MCF 10A (cell line): ENCODE measurements at regions not wholly inside any gene's neighbourhood (a gene's known extent, or its start where the extent isn't known, plus 50 kb on each side); places are given as distances from the start of the nearest gene placed in this dataset.

Experiments used
- BruUV-seq: library from RNA; stranded (reverse); fragments of 400-500 nt; replicated peaks from 2 replicates; lab custom pipeline; 2021; lab: Mats Ljungman, UMichigan
- CTCF ChIA-PET: fragments of 300-600 bp; sonication (Branson Sonifier 250); formaldehyde crosslinking; extraction: SDS; loops from one replicate; lab custom pipeline; 2021; ENCODE audit warnings: antibody characterized with exemption, inconsistent platforms; lab: Yijun Ruan, JAX
- POLR2A ChIA-PET: fragments of 300-600, 350-650 bp; sonication (Branson Sonifier 250); formaldehyde crosslinking; extraction: SDS; loops from one replicate; lab custom pipeline; 2020; ENCODE audit warnings: antibody characterized with exemption, inconsistent platforms; lab: Yijun Ruan, JAX
- DNase-seq: peaks from one replicate; pipeline ENCODE4 v3.0.0-alpha.2; 2018; ENCODE audit not compliant: unreplicated experiment
- H3K27ac Mint-ChIP-seq: one replicate; pipeline ENCODE4 v1.8.0; 2022; ENCODE audit warnings: mild to moderate bottlenecking, low read depth, mixed read lengths; ENCODE audit not compliant: unreplicated experiment
- H3K27me3 Mint-ChIP-seq: one replicate; pipeline ENCODE4 v1.8.0; 2022; ENCODE audit warnings: mixed read lengths; ENCODE audit not compliant: insufficient read depth, unreplicated experiment
- H3K36me3 Mint-ChIP-seq: one replicate; pipeline ENCODE4 v1.8.0; 2022; ENCODE audit warnings: mild to moderate bottlenecking, moderate library complexity, mixed read lengths; ENCODE audit not compliant: insufficient read depth, unreplicated experiment
- H3K4me1 Mint-ChIP-seq: one replicate; pipeline ENCODE4 v1.8.0; 2022; ENCODE audit warnings: mixed read lengths; ENCODE audit not compliant: insufficient read depth, unreplicated experiment
- H3K4me3 Mint-ChIP-seq: one replicate; pipeline ENCODE4 v1.8.0; 2022; ENCODE audit warnings: mild to moderate bottlenecking, moderate library complexity, mixed read lengths; ENCODE audit not compliant: unreplicated experiment
- H3K9me3 Mint-ChIP-seq: one replicate; pipeline ENCODE4 v1.8.0; 2022; ENCODE audit warnings: mixed read lengths; ENCODE audit not compliant: unreplicated experiment
- intact Hi-C: fragments of 100-400 bp; cut with micrococcal nuclease; formaldehyde crosslinking; loops from 2 replicates; pipeline ENCODE4 v1.14.1; 2022
- TF ChIP-seq, protein P1 (sequence below): fragments of 200-600 bp; IDR thresholded peaks from one replicate; pipeline ENCODE4 v1.8.0; 2022; ENCODE audit warnings: antibody characterized with exemption, mild to moderate bottlenecking; ENCODE audit not compliant: unreplicated experiment

DNA sequence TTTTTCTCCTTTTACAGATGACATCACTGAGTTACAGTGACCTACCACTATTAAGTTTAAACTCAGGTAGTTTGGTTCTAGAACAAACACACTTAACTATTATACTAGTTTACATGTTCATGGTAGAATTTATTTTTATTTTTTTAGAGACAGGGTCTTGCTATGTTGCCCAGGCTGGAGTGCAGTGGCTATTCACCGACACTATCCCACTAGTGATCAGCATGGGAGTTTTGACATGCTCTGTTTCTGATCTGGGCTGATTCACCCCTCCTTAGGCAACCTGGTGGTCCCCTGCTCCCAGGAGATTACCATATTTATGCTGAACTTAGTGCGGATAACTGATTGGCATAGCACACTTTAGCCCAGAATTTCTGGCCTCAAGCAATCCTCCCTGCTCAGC is 66.4 kb upstream of the LTA4H start:
- Mint-ChIP-seq H3K27me3 (no peaks in the 10 kb centered on the region), H3K4me1 (no peaks in the 10 kb centered on the region), H3K9me3 (no peaks in the 10 kb centered on the region), H3K27ac (no peak overlapping the region), H3K36me3 (no peaks in the 10 kb centered on the region), H3K4me3 (no peak overlapping the region)
- intact Hi-C loops = no loop called here
- ChIA-PET POLR2A (no interaction called here), CTCF (interaction anchor here (0.5 to 1.2 kb wide), 3 partner anchors 102 to 526 kb away, joined by 3 to 4 read pairs (median 3); no protein-coding TSS in a partner anchor)
- BruUV-seq = no TSS peak
- TF ChIP-seq, protein P1, sequence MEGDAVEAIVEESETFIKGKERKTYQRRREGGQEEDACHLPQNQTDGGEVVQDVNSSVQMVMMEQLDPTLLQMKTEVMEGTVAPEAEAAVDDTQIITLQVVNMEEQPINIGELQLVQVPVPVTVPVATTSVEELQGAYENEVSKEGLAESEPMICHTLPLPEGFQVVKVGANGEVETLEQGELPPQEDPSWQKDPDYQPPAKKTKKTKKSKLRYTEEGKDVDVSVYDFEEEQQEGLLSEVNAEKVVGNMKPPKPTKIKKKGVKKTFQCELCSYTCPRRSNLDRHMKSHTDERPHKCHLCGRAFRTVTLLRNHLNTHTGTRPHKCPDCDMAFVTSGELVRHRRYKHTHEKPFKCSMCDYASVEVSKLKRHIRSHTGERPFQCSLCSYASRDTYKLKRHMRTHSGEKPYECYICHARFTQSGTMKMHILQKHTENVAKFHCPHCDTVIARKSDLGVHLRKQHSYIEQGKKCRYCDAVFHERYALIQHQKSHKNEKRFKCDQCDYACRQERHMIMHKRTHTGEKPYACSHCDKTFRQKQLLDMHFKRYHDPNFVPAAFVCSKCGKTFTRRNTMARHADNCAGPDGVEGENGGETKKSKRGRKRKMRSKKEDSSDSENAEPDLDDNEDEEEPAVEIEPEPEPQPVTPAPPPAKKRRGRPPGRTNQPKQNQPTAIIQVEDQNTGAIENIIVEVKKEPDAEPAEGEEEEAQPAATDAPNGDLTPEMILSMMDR = no peak
- DNase-seq = no peak

DNA sequence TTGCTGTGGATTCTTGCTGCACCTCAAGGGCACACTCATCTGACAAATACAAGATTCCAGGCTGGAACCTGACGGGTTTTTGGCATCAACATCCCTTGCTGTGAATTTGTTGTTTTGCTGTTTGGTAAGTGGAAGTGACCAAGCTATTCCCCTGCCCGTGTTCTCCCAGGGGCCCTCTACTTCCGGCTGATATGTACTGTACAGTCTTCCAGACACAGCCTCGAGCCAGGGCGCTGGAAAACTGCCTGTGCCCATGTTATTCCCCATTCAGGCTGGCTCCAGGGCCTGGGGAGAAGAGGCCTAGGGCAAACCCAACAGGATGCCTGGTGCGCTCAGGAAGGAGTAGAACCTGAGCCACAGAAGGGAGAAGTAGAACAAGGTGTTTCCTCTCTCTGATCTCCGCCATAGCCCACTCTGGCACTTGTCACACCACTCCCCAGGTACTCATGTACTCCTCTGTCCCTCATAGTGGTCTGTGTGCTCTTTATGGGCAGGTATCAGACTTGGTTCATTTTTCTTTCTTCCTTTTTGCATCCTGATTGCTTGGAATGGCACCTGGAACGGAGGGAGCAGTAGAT is 67.8 kb upstream of the LTA4H start:
- no peak overlapping the region for H3K27ac Mint-ChIP-seq

DNA sequence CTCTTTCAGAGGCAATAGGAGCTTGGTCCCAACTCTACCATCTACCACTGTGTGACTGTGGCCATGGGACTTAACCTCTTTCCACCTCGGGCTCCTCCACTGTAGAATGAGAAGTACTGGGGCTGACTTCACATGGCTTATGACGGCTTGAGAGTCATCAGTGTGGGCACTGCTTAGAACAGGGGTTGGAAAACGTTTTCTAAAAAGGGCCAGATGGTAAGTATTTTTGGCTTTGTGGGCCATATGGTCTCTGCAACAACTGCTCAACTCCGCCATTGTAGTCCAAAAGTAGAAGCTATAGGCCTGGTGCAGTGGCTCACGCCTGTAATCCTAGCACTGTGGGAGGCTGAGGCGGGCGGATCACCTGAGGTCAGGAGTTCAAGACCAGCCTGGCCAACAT is 69.2 kb upstream of the LTA4H start:
- TF ChIP-seq, protein P1 = no peak
- Mint-ChIP-seq H3K36me3 (no peaks in the 10 kb centered on the region), H3K27me3 (no peaks in the 10 kb centered on the region), H3K4me3 (no peak overlapping the region), H3K9me3 (no peaks in the 10 kb centered on the region), H3K4me1 (no peaks in the 10 kb centered on the region), H3K27ac (no peak overlapping the region)
- BruUV-seq = no TSS peak
- CTCF ChIA-PET = no interaction called here
- DNase-seq = no peak
- intact Hi-C loops = no loop called here
- POLR2A ChIA-PET = interaction anchor here (1.0 kb wide), 1 partner anchor 300 kb away, joined by 3 read pairs; no protein-coding TSS in a partner anchor

More for the DNA sequence above, 67.8 kb upstream of the LTA4H start:
- BruUV-seq = no TSS peak
- Mint-ChIP-seq H3K9me3 (no peaks in the 10 kb centered on the region), H3K36me3 (no peaks in the 10 kb centered on the region), H3K4me3 (no peak overlapping the region), H3K27me3 (no peaks in the 10 kb centered on the region), H3K4me1 (no peaks in the 10 kb centered on the region)
- CTCF ChIA-PET = interaction anchor here (0.6 to 1.2 kb wide), 2 partner anchors 52 to 108 kb away, joined by 3 read pairs; no protein-coding TSS in a partner anchor
- POLR2A ChIA-PET = no interaction called here
- intact Hi-C loops = no loop called here
- TF ChIP-seq, protein P1 = no peak
- no peak for DNase-seq

DNA sequence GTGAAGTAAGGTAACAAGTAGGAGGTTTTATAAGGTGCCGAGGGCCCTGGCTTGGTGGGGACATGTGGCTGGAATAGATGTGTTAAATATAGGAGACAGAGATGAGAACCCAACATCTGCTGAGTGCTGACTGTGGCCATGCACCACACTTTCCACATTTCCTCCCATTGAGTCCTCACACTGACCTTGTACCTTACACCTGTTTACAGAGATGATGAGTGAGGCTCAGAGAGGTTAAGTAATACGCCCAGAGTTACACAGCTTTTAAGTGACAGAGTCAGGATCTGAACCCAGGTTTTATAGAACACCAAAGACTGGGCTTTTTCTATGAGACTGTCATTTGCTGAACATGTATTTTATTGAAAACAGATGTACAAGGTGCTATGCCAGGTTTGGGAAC is 70.8 kb upstream of the LTA4H start:
- POLR2A ChIA-PET = interaction anchor here (0.6 kb wide), 1 partner anchor 295 kb away, joined by 3 read pairs; no protein-coding TSS in a partner anchor
- CTCF ChIA-PET = interaction anchor here (0.6 to 0.7 kb wide), 3 partner anchors 19 to 1565 kb away, joined by 3 to 4 read pairs (median 4); no protein-coding TSS in a partner anchor
- no TSS peak for BruUV-seq

More for the DNA sequence above, 70.8 kb upstream of the LTA4H start:
- no peak for DNase-seq
- intact Hi-C loops = no loop called here
- H3K4me1 Mint-ChIP-seq = no peaks in the 10 kb centered on the region
- H3K9me3 Mint-ChIP-seq = no peaks in the 10 kb centered on the region
- H3K4me3 Mint-ChIP-seq = no peak overlapping the region
- no peak overlapping the region for H3K27ac Mint-ChIP-seq
- TF ChIP-seq, protein P1 = no peak
- H3K36me3 Mint-ChIP-seq = no peaks in the 10 kb centered on the region
- no peaks in the 10 kb centered on the region for H3K27me3 Mint-ChIP-seq
